ENCODE measurements at regions not wholly inside any gene's neighbourhood (a gene's known extent, or its start where the extent isn't known, plus 50 kb on each side); places are given as distances from the start of the nearest gene placed in this dataset.

DNA sequence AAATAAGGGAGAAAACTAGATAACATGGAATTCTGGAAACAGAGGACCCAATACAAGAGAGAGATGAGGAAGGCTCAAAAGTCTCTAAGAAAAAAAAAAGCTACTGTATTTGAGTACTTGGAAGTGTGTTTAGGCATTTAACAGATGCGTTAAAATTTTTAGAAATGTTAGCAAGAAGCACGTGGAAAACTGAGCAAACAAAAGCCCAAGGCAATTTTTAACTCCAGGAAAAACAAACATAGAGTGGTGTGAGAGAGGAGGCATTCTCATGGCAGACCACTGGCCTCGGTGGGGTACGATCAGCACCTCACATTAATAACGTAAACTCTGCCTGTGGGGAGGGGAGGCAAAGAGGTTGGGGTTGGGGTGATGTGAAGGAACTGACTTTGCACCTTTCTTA, 321.4 kb downstream of the GADD45G start:
- TF ChIP-seq, protein P1, sequence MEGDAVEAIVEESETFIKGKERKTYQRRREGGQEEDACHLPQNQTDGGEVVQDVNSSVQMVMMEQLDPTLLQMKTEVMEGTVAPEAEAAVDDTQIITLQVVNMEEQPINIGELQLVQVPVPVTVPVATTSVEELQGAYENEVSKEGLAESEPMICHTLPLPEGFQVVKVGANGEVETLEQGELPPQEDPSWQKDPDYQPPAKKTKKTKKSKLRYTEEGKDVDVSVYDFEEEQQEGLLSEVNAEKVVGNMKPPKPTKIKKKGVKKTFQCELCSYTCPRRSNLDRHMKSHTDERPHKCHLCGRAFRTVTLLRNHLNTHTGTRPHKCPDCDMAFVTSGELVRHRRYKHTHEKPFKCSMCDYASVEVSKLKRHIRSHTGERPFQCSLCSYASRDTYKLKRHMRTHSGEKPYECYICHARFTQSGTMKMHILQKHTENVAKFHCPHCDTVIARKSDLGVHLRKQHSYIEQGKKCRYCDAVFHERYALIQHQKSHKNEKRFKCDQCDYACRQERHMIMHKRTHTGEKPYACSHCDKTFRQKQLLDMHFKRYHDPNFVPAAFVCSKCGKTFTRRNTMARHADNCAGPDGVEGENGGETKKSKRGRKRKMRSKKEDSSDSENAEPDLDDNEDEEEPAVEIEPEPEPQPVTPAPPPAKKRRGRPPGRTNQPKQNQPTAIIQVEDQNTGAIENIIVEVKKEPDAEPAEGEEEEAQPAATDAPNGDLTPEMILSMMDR (IDR thresholded peaks at IDR 0.05), result no peak
- TF ChIP-seq POLR2AphosphoS5 (IDR thresholded peaks at IDR 0.05), result no peak
- no peak for TF ChIP-seq POLR2A (IDR thresholded peaks at IDR 0.05)
